ENCODE measurements at regions not wholly inside any gene's neighbourhood (a gene's known extent, or its start where the extent isn't known, plus 50 kb on each side); places are given as distances from the start of the nearest gene placed in this dataset.

GRCh38 chr7:47198159-47198558, 383.8 kb downstream of the TNS3 start:
- Histone ChIP-seq H3K27me3 (ENCODE audit: control insufficient read depth, insufficient read depth, low read length) (peaks cover 51% of the 10 kb centered on the region), H3K79me1 (ENCODE audit: low read depth in 1 of 2, low read length in 2 of 2) (no peaks in the 10 kb centered on the region), H2AK5ac (ENCODE audit: low read depth, low read length) (no peak overlapping the region), H3K23ac (ENCODE audit: low read depth, low read length) (no peak overlapping the region), H4K8ac (ENCODE audit: low read depth in 2 of 2, low read length in 2 of 2) (no peak overlapping the region), H3K9ac (ENCODE audit: low read depth, low read length) (no peak overlapping the region), H3K9me3 (ENCODE audit: control insufficient read depth, insufficient read depth, low read length) (no peaks in the 10 kb centered on the region), H3K27ac (ENCODE audit: insufficient read depth, low read length) (no peak overlapping the region), H4K91ac (ENCODE audit: insufficient read depth, low read depth, low read length) (no peak overlapping the region), H3K18ac (ENCODE audit: low read depth, low read length) (no peak overlapping the region), H3K56ac (ENCODE audit: extremely low read depth, insufficient read depth, low read length) (no peak overlapping the region), H3K4me3 (ENCODE audit: insufficient read depth, low read depth, low read length) (no peak overlapping the region), H3K14ac (replicated peaks; ENCODE audit: low read depth, low read length) (no peak overlapping the region), H3K4ac (ENCODE audit: low read depth, low read length) (no peak overlapping the region), H2BK120ac (ENCODE audit: low read depth, low read length) (no peak overlapping the region), H3K4me1 (ENCODE audit: control insufficient read depth, insufficient read depth, low read length) (peaks cover 2% of the 10 kb centered on the region; the same call in 1 of the 2 replicates), H2AFZ (replicated peaks; ENCODE audit: low read length, poor library complexity) (no peak overlapping the region), H4K20me1 (ENCODE audit: insufficient read depth, low read length) (no peaks in the 10 kb centered on the region), H2AK9ac (replicated peaks; ENCODE audit: low read depth, low read length, poor library complexity) (no peak overlapping the region), H3K9me1 (ENCODE audit: insufficient read depth, low read length) (no peaks in the 10 kb centered on the region; the same call in 1 of the 2 replicates), H4K5ac (ENCODE audit: low read depth, low read length) (no peak overlapping the region), H2BK20ac (ENCODE audit: low read depth, low read length) (no peak overlapping the region), H2BK15ac (ENCODE audit: low read depth, low read length) (no peak overlapping the region), H3K36me3 (ENCODE audit: control insufficient read depth, insufficient read depth, low read length) (no peaks in the 10 kb centered on the region), H2BK5ac (ENCODE audit: low read depth, low read length, poor library complexity, severe bottlenecking) (no peak overlapping the region), H3K4me2 (ENCODE audit: low read depth, low read length) (no peak overlapping the region)
- CTCF ChIA-PET, result no interaction called here
- intact Hi-C loops (cut with micrococcal nuclease) (no loop called here), dilution Hi-C loops (cut with HindIII; ENCODE audit: low sequenced_read_pairs, unreplicated experiment) (no loop called here), in situ Hi-C loops (cut with MboI; ENCODE audit: low sequenced_read_pairs) (no loop called here)
- DNase-seq (peak; percentile 19), ATAC-seq (ENCODE audit: low read depth) (no peak; the same call in 1 of the 2 replicates)
- POLR2A ChIA-PET (ENCODE audit: unreplicated experiment), result no interaction called here
- no TSS peak for BruUV-seq (replicated peaks)
- WGBS, 2 experiments (ENCODE audit: extremely low coverage in 2 of 2, insufficient read length in 1 of 2), result no CpG with 5 or more reads among the region's 1 CpG
- TF ChIP-seq USF2 (IDR thresholded peaks at IDR 0.05; ENCODE audit: low read depth, low read length) (no peak), CHD1 (IDR thresholded peaks at IDR 0.05; ENCODE audit: low read depth, low read length) (no peak), ELK1 (IDR thresholded peaks at IDR 0.05; ENCODE audit: borderline replicate concordance, low read depth, low read length) (no peak), SMC3 (IDR thresholded peaks at IDR 0.05; ENCODE audit: low read depth, low read length) (no peak), BHLHE40 (IDR thresholded peaks at IDR 0.05; ENCODE audit: low read depth, low read length) (no peak), MAZ (IDR thresholded peaks at IDR 0.05; ENCODE audit: borderline replicate concordance, low read depth, low read length) (no peak), NFE2L2 (IDR thresholded peaks at IDR 0.05; ENCODE audit: low read depth, low read length) (no peak), FOS (IDR thresholded peaks at IDR 0.05; ENCODE audit: low read depth, low read length) (no peak), RFX5 (IDR thresholded peaks at IDR 0.05; ENCODE audit: low read depth, low read length) (no peak), CTCF (conservative IDR thresholded peaks at IDR 0.05; ENCODE audit: low read depth, low read length) (no peak), MAFK (IDR thresholded peaks at IDR 0.05; ENCODE audit: low read depth, low read length) (no peak), RCOR1 (IDR thresholded peaks at IDR 0.05; ENCODE audit: insufficient replicate concordance, low read length) (no peak), POLR2A (IDR thresholded peaks at IDR 0.05; ENCODE audit: low read depth, low read length) (no peak), CEBPB (IDR thresholded peaks at IDR 0.05; ENCODE audit: low read depth, low read length) (no peak)

Measured in IMR-90 (cell line).